ENCODE measurements at regions not wholly inside any gene's neighbourhood (a gene's known extent, or its start where the extent isn't known, plus 50 kb on each side); places are given as distances from the start of the nearest gene placed in this dataset.

GRCh38 chr12:63389211-63389610 lies 238.2 kb upstream of the AVPR1A start:
- no peak overlapping the region for H3K27ac ChIP-seq (ENCODE audit: extremely low read length, insufficient read depth, low read length)
- in situ Hi-C loops (cut with HindIII; ENCODE audit: extremely low pct_ligation_motif_present, low pct_unique_long_range_greater_than_20kb): no loop called here
- H3K79me2 ChIP-seq (ENCODE audit: insufficient read depth, low read length): no peaks in the 10 kb centered on the region
- H3K9ac ChIP-seq (ENCODE audit: insufficient read depth, low read depth, low read length): no peak overlapping the region
- no peak for TF ChIP-seq RFX5 (IDR thresholded peaks at IDR 0.05; ENCODE audit: low read depth, low read length)
- no peak for TF ChIP-seq RAD51 (IDR thresholded peaks at IDR 0.05; ENCODE audit: borderline replicate concordance)
- TF ChIP-seq ZNF709 (CRISPR knock-in tag; IDR thresholded peaks at IDR 0.05): no peak
- no peak for TF ChIP-seq REL (CRISPR knock-in tag; conservative IDR thresholded peaks at IDR 0.05)
- TF ChIP-seq, protein P1, sequence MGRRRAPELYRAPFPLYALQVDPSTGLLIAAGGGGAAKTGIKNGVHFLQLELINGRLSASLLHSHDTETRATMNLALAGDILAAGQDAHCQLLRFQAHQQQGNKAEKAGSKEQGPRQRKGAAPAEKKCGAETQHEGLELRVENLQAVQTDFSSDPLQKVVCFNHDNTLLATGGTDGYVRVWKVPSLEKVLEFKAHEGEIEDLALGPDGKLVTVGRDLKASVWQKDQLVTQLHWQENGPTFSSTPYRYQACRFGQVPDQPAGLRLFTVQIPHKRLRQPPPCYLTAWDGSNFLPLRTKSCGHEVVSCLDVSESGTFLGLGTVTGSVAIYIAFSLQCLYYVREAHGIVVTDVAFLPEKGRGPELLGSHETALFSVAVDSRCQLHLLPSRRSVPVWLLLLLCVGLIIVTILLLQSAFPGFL (CRISPR knock-in tag; IDR thresholded peaks at IDR 0.05): no peak
- no peak for TF ChIP-seq ZNF235 (CRISPR knock-in tag; IDR thresholded peaks at IDR 0.05; ENCODE audit: borderline replicate concordance)
- TF ChIP-seq RBM22 (optimal IDR thresholded peaks at IDR 0.05; ENCODE audit: low read length): no peak
- TF ChIP-seq NFE2L1 (CRISPR knock-in tag; IDR thresholded peaks at IDR 0.05; ENCODE audit: borderline replicate concordance): no peak
- TF ChIP-seq ZNF550 (CRISPR knock-in tag; IDR thresholded peaks at IDR 0.05; ENCODE audit: borderline replicate concordance): no peak
- TF ChIP-seq HNRNPL (IDR thresholded peaks at IDR 0.05; ENCODE audit: low read depth, low read length): no peak
- TF ChIP-seq SRSF4 (IDR thresholded peaks at IDR 0.05; ENCODE audit: low read depth, low read length, poor library complexity, severe bottlenecking): no peak
- H3K9me3 ChIP-seq (ENCODE audit: low read length): no peaks in the 10 kb centered on the region
- CTCF ChIA-PET (ENCODE audit: low intra/inter-chr PET ratio, low total read pairs): no interaction called here
- H3K36me3 ChIP-seq (replicated peaks in 1 of 2; ENCODE audit: control insufficient read depth in 1 of 2, insufficient read depth in 2 of 2, low read length in 2 of 2): no peaks in the 10 kb centered on the region
- ATAC-seq (no peak), DNase-seq (ENCODE audit: low spot score) (no peak), FAIRE-seq (no peak)
- POLR2A ChIA-PET: no interaction called here
- H4K20me1 ChIP-seq (ENCODE audit: insufficient read depth, low read length): no peaks in the 10 kb centered on the region
- H3K4me2 ChIP-seq (ENCODE audit: low read depth, low read length): no peak overlapping the region
- no peaks in the 10 kb centered on the region for H3K27me3 ChIP-seq (ENCODE audit: control insufficient read depth in 1 of 2, insufficient read depth in 2 of 2, low read length in 2 of 2)
- no TSS peak for BruUV-seq (replicated peaks)
- intact Hi-C loops (cut with micrococcal nuclease; ENCODE audit: unreplicated experiment): no loop called here
- no peak overlapping the region for H2AFZ ChIP-seq (ENCODE audit: low read length)
- no peaks in the 10 kb centered on the region for H3K4me1 ChIP-seq (ENCODE audit: insufficient read depth, low read length)
- no peak overlapping the region for H3K4me3 ChIP-seq (replicated peaks in 1 of 3; ENCODE audit: insufficient read depth in 1 of 3, low read depth in 2 of 3, low read length in 3 of 3)
- WGBS (ENCODE audit: low lambda C conversion rate): 45% methylated on average over 7 of the region's 7 CpGs

Data from HepG2 (cell line).